GM18873 (cell line): ENCODE measurements at regions not wholly inside any gene's neighbourhood (a gene's known extent, or its start where the extent isn't known, plus 50 kb on each side); places are given as distances from the start of the nearest gene placed in this dataset.

Experiments
- ATAC-seq: cut with Tn5 transposase; IDR thresholded peaks from one replicate; pipeline ENCODE4 v1.9.1; 2021; ENCODE audit warnings: mild to moderate bottlenecking, moderate library complexity, moderate number of reproducible peaks; ENCODE audit not compliant: unreplicated experiment, low FRiP score

DNA sequence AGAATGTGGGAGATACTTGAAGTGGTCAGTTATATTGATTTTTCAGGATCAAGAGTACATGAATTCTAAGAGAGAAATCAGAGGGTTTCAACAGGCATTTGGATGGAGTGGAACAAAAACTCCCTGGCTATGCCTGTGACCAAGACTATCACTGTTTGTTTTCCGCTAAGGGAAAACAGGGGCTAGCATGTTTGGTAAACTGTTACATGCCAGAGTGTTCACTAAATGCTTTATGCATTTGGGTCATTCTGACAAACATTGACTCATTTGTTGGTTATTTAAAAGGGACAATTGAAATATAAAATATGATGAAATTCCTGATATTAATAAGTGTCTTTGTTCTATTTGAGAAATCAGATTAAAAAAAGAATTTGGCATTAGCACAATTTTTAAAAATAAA lies 603.9 kb upstream of the KCNMB2 start:
- no peak for ATAC-seq

- no peak for ATAC-seq
These were observed 603.2 kb upstream of the KCNMB2 start for GRCh38 chr3:177932750-177933660.

DNA sequence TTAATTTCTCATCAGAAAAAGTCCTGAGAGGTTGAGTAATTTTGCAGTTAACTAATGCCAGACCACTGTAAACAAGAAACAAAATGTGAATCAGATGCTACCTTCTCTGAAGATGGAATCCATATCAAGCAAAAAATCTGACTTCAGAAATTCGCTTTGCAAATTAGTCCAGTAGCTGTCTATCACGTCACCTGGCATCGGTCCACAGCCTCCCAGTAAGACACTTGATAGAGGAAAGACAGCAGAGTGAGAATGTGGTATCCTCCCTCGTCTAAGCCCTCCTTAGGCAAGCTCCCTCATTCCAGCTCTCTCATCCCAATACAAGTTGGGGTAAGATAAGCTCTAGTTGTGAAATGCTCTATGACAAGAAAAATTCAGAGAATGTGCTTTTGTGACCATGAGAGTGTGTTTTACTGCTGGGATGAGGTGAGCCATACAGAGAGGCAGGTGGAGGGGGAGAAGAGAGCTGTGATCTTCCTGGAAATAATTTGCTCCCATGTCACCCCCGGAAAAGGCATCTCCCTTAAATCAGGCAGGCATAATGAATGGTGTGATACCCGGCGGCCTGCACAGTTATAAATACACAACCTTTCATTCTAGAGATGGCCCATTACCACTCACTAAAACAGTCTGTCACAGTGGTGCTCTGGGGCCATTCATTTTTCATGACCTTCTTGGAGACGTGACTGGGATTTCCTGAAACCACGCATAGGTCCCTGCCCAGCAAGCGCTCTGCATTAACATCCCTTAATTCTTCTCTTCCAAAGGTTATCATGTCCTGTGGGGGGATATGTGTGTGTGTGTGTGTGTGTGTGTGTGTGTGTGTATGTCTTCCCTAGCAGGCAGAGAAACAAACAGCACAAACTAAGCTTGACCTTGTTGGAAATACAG lies 602.0 kb upstream of the KCNMB2 start:
- no peak for ATAC-seq

DNA sequence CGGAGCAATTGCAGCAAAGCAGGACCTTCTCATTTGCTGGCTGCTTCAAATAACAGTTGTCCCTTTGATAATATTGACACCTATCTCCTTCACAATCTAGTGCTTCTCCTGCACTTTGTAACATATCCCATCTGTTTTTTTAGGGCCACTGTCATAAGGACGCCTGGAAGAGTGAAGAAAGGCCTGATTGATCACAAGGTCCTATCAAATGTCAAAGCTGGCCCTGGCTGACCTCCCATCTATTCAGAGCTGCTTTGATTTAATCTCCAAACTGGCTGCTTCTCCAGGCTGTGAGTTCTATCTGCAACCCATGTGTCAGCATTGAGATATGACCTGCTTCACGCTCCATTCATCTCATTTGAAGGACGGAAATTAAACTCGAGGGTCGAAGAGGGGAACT lies 601.2 kb upstream of the KCNMB2 start:
- no peak for ATAC-seq

DNA sequence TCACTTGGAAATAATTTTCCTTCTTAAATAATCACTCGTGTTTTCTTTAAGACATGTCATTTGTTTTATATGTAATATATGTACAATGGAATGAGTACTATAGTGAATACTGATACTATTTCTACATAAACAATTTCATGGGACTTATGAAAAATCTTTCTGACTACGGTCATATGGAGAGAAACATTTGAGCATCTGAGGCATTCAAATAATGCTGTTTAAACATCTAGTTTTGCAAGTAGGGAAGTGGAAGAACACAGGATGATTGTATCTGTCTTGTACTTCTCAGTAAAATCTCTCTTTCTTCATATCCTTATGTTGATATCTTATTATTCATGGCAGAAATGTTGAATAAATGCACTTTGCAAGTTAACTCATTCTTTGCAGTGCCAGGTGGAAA lies 599.5 kb upstream of the KCNMB2 start:
- no peak for ATAC-seq

- ATAC-seq = no peak
These were observed 593.3 kb upstream of the KCNMB2 start for GRCh38 chr3:177942911-177943310.

DNA sequence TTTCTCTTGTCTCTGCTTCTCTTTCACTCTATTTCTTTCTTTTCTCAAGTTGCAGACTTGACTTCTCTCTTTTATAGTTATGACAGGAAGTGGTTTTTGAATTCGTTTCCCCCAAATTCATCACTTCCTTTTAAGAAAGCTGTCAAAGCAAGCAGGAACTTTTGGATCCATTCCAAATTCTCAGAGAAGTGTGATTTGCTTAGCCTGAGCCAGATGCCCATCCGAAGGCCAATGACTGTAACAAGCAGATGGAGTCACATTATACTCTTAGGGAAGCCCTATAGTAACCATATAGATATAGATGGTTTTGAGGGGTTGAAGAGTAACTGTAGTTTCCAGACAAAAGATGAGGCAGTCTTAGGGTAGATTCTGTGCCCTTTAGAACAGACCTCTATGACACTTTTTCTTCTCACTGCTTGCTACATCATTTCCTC lies 592.0 kb upstream of the KCNMB2 start:
- no peak for ATAC-seq

DNA sequence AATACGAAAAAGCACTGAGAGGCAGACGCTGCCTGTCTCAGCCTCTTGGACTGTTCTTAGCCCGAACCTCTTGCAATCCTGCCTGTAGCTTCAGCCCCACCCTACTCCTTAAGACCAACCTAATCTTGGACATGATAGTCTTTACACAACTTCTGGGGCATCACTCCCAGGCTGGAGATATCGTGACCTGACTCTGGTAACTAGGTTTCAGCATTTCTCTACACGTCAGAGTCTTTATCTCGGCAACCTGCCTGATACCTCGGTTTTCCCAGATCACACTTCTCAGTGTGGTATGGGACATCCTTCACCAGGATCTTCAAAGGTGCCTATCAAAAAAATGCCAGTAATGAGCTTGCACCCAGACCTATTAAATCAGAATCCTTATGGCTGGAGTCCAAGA lies 590.2 kb upstream of the KCNMB2 start:
- no peak for ATAC-seq

- ATAC-seq = no peak
These were observed 589.7 kb upstream of the KCNMB2 start for GRCh38 chr3:177946497-177946896.

GRCh38 chr3:177946936-177947335 lies 589.3 kb upstream of the KCNMB2 start:
- ATAC-seq = no peak

- ATAC-seq = no peak
These were observed 588.3 kb upstream of the KCNMB2 start for GRCh38 chr3:177947901-177948300.

- ATAC-seq = no peak
These were observed 587.4 kb upstream of the KCNMB2 start for GRCh38 chr3:177948716-177949425.

GRCh38 chr3:177959188-177959587 lies 577.0 kb upstream of the KCNMB2 start:
- ATAC-seq = no peak

DNA sequence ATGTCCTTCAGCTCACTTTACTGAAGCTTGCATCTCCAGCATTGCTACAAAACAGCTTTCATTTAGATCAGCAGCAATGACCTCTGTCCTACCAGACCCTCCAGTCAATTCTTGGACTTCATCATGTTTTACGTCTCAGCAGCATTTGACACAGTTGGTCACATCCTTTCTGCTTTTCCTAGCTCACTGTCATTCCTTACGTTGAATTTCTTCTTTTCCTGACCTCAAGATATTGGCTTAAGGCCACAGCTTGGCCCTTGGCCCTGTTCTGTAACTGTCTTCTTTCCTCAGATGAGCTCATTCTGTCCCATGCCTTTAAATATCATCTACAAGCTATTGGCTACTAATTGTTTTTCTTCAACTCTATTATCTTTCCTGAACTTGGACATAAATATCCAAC lies 576.2 kb upstream of the KCNMB2 start:
- ATAC-seq = no peak

- ATAC-seq = no peak
These were observed 575.5 kb upstream of the KCNMB2 start for GRCh38 chr3:177960722-177961121.

GRCh38 chr3:177961784-177962183 lies 574.5 kb upstream of the KCNMB2 start:
- no peak for ATAC-seq

DNA sequence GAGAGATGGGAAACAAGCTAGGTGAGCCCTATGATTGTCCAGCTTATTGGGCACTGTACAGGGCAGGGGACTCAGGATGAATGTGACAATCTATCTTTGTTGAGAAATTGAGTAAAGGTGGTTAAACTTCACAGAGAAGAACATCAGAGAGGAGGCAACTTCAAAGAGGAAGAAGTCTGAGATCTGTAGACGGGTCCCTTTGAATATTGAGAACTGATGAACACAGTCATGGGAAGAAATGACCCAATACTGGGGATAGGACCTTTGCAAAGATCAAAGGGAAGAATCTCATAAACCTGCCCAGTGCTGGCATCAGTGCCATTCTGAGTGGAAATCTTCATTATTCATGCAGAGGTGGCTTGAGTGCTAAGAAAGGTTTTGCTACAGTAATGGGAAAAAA lies 569.7 kb upstream of the KCNMB2 start:
- ATAC-seq = no peak

DNA sequence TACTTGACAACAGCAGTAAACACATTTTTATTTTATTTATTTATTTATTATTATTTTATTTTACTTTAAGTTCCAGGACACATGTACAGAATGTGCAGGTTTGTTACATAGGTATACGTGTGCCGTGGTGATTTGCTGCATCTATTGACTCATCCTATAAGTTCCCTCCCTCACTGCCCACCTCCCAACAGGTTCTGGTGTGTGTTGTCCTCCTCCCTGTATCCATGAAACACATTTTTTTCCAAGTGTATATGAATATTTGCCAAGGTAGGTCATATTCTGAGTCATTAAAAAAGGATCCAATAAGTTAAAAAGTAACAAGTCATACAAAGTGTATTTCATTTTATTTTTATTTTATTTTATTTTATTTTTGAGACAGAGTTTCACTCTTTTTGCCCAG lies 567.3 kb upstream of the KCNMB2 start:
- ATAC-seq = no peak

DNA sequence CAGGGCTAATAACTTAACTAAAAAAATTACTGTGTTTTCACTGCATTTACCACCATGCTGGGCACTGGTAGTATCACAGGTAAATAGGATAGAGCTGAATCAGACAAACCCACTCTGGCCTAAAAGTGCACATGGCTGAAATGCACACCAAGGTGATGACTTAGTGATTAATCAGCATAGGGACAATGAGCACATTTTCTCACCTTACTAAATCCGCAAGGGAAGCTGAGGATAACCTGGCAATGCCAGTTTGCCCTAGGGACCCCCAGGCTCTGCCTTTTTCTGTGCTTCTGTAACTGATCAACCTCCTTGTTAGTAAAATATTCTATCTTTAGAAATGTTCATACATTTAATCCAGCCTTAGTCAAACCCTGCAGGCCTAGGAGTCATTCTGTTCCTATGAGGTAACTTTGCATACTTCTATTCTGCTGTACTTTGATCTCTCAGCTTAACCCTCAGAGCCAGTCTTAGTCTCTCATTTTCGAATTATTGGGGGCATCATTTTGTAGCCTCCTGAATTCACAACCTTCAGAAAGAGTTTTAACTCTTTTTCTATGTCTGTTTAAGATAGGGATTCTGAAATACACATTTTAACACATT lies 562.9 kb upstream of the KCNMB2 start:
- no peak for ATAC-seq

- ATAC-seq = no peak
These were observed 560.0 kb upstream of the KCNMB2 start for GRCh38 chr3:177976241-177976640.
